Endodermal cell (in vitro differentiated cells): ENCODE measurements at regions not wholly inside any gene's neighbourhood (a gene's known extent, or its start where the extent isn't known, plus 50 kb on each side); places are given as distances from the start of the nearest gene placed in this dataset.

Experiments used
- DNase-seq: peaks from one replicate; pipeline ENCODE4 v3.0.0-alpha.2; 2017
- H3K27ac ChIP-seq: 2 replicates; pipeline ENCODE4 v1.5.1; 2013; ENCODE audit warnings: mild to moderate bottlenecking, low read depth, low read length, moderate library complexity
- H3K27me3 ChIP-seq: 2 replicates; pipeline ENCODE4 v1.6.1; 2013; ENCODE audit warnings: mild to moderate bottlenecking, low read length, moderate library complexity; ENCODE audit not compliant: insufficient read depth, control insufficient read depth, poor library complexity, severe bottlenecking
- H3K36me3 ChIP-seq: 2 replicates; pipeline ENCODE4 v1.7.0; 2013; ENCODE audit warnings: mild to moderate bottlenecking, low read length, moderate library complexity; ENCODE audit not compliant: control insufficient read depth, insufficient read depth
- H3K4me1 ChIP-seq: one replicate; pipeline ENCODE4 v1.7.0; 2013; ENCODE audit warnings: low read length; ENCODE audit not compliant: control insufficient read depth, insufficient read depth
- H3K4me3 ChIP-seq: 2 replicates; pipeline ENCODE4 v1.5.1; 2013; ENCODE audit warnings: mild to moderate bottlenecking, low read length, moderate library complexity
- H3K9ac ChIP-seq: 2 replicates; pipeline ENCODE4 v1.6.1; 2013; ENCODE audit warnings: mild to moderate bottlenecking, low read length, moderate library complexity; ENCODE audit not compliant: poor library complexity, severe bottlenecking; ENCODE audit errors: extremely low read depth
- H3K9me3 ChIP-seq: 2 replicates; pipeline ENCODE4 v1.6.1; 2013; ENCODE audit warnings: mild to moderate bottlenecking, low read length, moderate library complexity; ENCODE audit not compliant: control insufficient read depth
- H3K27ac Mint-ChIP-seq: 2 replicates; pipeline ENCODE4 v1.8.0; 2020; ENCODE audit warnings: mixed read lengths
- H3K27me3 Mint-ChIP-seq: 2 replicates; pipeline ENCODE4 v1.8.0; 2021; ENCODE audit warnings: mild to moderate bottlenecking, mixed read lengths; ENCODE audit not compliant: insufficient read depth
- H3K36me3 Mint-ChIP-seq: 2 replicates; pipeline ENCODE4 v1.8.0; 2020; ENCODE audit warnings: low read depth, mixed read lengths
- H3K4me1 Mint-ChIP-seq: 2 replicates; pipeline ENCODE4 v1.8.0; 2020; ENCODE audit warnings: mixed read lengths
- H3K4me3 Mint-ChIP-seq: 2 replicates; pipeline ENCODE4 v1.8.0; 2020; ENCODE audit warnings: mild to moderate bottlenecking, moderate library complexity, mixed read lengths
- H3K9me3 Mint-ChIP-seq: 2 replicates; pipeline ENCODE4 v1.8.0; 2020; ENCODE audit warnings: mild to moderate bottlenecking, mixed read lengths
- WGBS, 2 experiments: methylation state at CpG; one replicate each; pipeline versions ENCODE4 v1.1.5 to v1.1.7; 2013; ENCODE audit warnings: missing lambda C conversion rate in 2 of 2, mixed read lengths in 1 of 2; ENCODE audit not compliant: insufficient coverage in 1 of 2, insufficient read length in 1 of 2; 5-methylcytosine and 5-hydroxymethylcytosine counted together
- TF ChIP-seq, protein P1 (sequence below): fragments of 200-600 bp; sonication (generic); conservative IDR thresholded peaks from 2 replicates; pipeline ENCODE4 v1.5.0; 2021; ENCODE audit warnings: antibody characterized with exemption, mild to moderate bottlenecking

DNA sequence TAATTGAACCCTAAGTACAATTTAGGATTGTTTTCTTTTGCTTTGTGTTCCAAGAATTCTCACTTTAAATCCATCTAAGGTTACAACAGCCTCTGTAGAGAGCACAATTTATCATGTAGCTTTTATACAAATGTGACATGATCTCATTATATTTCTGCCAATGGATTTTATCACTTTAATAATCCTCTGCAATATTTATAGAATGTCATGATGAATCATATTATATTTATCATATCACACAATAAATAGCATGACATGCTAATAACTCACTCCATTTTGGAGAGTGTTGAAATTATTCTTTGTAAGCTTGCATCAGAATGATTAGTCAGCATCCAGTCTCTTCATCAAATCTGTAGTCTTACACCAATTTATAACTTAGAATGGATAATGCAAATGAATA, 280.6 kb upstream of the ZNF717 start:
- Histone ChIP-seq H3K9ac (no peak overlapping the region), H3K27me3 (no peaks in the 10 kb centered on the region), H3K27ac (no peak overlapping the region), H3K4me1 (no peaks in the 10 kb centered on the region), H3K4me3 (no peak overlapping the region), H3K9me3 (peaks cover 16% of the 10 kb centered on the region), H3K36me3 (no peaks in the 10 kb centered on the region)
- peaks cover 2% of the 10 kb centered on the region for H3K36me3 Mint-ChIP-seq
- peaks cover 23% of the 10 kb centered on the region for H3K9me3 Mint-ChIP-seq
- no peak for DNase-seq
- no peak overlapping the region for H3K4me3 Mint-ChIP-seq
- no peak overlapping the region for H3K27ac Mint-ChIP-seq
- TF ChIP-seq, protein P1, sequence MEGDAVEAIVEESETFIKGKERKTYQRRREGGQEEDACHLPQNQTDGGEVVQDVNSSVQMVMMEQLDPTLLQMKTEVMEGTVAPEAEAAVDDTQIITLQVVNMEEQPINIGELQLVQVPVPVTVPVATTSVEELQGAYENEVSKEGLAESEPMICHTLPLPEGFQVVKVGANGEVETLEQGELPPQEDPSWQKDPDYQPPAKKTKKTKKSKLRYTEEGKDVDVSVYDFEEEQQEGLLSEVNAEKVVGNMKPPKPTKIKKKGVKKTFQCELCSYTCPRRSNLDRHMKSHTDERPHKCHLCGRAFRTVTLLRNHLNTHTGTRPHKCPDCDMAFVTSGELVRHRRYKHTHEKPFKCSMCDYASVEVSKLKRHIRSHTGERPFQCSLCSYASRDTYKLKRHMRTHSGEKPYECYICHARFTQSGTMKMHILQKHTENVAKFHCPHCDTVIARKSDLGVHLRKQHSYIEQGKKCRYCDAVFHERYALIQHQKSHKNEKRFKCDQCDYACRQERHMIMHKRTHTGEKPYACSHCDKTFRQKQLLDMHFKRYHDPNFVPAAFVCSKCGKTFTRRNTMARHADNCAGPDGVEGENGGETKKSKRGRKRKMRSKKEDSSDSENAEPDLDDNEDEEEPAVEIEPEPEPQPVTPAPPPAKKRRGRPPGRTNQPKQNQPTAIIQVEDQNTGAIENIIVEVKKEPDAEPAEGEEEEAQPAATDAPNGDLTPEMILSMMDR: no peak
- no peaks in the 10 kb centered on the region for H3K27me3 Mint-ChIP-seq
- H3K4me1 Mint-ChIP-seq: no peaks in the 10 kb centered on the region

DNA sequence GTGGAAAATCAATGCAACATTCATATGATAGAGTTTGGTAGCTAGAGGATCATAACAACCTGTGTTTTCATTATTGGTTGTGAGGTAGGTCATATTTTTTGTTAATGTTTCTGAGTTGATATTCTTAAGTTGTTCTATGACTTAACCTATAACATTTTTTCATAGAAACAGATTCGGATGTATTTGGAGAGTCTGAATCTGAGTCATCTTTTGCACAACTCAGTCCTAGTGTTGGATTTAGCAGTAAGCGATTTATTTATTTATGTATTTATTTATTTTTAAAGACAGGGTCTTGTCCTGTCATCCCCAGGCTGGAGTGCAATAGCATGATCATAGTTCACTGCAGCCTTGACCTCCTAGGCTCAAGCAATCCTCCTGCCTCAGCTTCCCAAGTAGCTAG, 292.8 kb upstream of the ZNF717 start:
- H3K9me3 Mint-ChIP-seq: no peaks in the 10 kb centered on the region
- H3K36me3 Mint-ChIP-seq: no peaks in the 10 kb centered on the region
- no peak overlapping the region for H3K27ac Mint-ChIP-seq
- Histone ChIP-seq H3K36me3 (no peaks in the 10 kb centered on the region), H3K9ac (no peak overlapping the region), H3K9me3 (no peaks in the 10 kb centered on the region), H3K27me3 (no peaks in the 10 kb centered on the region), H3K27ac (no peak overlapping the region), H3K4me3 (no peak overlapping the region), H3K4me1 (no peaks in the 10 kb centered on the region)
- WGBS, 2 experiments: 94% methylated on average over 2 of the region's 2 CpGs; no CpG with 5 or more reads in 1 of the 2 experiments
- no peak overlapping the region for H3K4me3 Mint-ChIP-seq
- H3K27me3 Mint-ChIP-seq: no peaks in the 10 kb centered on the region
- DNase-seq: no peak
- TF ChIP-seq, protein P1: no peak
- H3K4me1 Mint-ChIP-seq: no peaks in the 10 kb centered on the region

DNA sequence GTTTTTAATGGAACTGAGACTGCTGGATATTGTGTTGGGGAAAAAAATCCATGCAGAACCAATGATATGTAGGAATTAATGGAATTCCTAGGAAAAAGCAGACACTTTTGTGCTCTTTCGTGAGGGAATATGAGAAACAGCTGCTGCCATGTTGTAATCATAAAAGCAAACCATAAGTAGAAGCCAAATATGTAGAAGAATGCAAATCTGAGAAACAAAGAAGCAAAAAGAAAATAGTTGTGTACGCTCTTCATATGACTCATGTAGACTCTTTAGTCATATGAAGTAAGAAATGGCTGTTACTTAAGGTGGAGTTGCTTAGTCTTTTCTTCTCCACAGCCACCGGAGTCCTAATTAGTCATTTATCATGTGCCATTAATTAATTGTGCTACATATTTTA, 298.6 kb upstream of the ZNF717 start:
- Mint-ChIP-seq H3K4me1 (no peaks in the 10 kb centered on the region), H3K9me3 (no peaks in the 10 kb centered on the region), H3K27ac (no peak overlapping the region), H3K36me3 (no peaks in the 10 kb centered on the region), H3K4me3 (no peak overlapping the region), H3K27me3 (no peaks in the 10 kb centered on the region)
- H3K36me3 ChIP-seq: no peaks in the 10 kb centered on the region
- 92 to 94% methylated on average over 2 to 3 of the region's 3 CpGs for WGBS, 2 experiments
- H3K4me3 ChIP-seq: no peak overlapping the region
- H3K27me3 ChIP-seq: no peaks in the 10 kb centered on the region
- TF ChIP-seq, protein P1: no peak
- H3K27ac ChIP-seq: no peak overlapping the region
- no peak overlapping the region for H3K9ac ChIP-seq
- no peak for DNase-seq
- H3K9me3 ChIP-seq: no peaks in the 10 kb centered on the region
- H3K4me1 ChIP-seq: no peaks in the 10 kb centered on the region
